Effector memory CD4-positive, alpha-beta T cell (primary cell): ENCODE measurements at regions not wholly inside any gene's neighbourhood (a gene's known extent, or its start where the extent isn't known, plus 50 kb on each side); places are given as distances from the start of the nearest gene placed in this dataset.

Experiments
- DNase-seq, 3 donors: peaks; one replicate each; pipeline ENCODE4 v3.0.0-alpha.2; 2020
- H3K27ac ChIP-seq: 2 replicates; pipeline ENCODE4 v1.7.0; 2013; ENCODE audit warnings: mild to moderate bottlenecking, low read length, moderate library complexity; ENCODE audit not compliant: insufficient read depth, poor library complexity, severe bottlenecking
- H3K27me3 ChIP-seq: replicated peaks from 2 replicates; pipeline ENCODE4 v1.7.0; 2013; ENCODE audit warnings: mild to moderate bottlenecking, low read length; ENCODE audit not compliant: insufficient read depth, control insufficient read depth, poor library complexity, severe bottlenecking
- H3K36me3 ChIP-seq: 2 replicates; pipeline ENCODE4 v1.7.0; 2013; ENCODE audit warnings: mild to moderate bottlenecking, low read length, moderate library complexity; ENCODE audit not compliant: control insufficient read depth, insufficient read depth
- H3K4me1 ChIP-seq: 2 replicates; pipeline ENCODE4 v1.7.0; 2013; ENCODE audit warnings: low read length, mild to moderate bottlenecking; ENCODE audit not compliant: control insufficient read depth, insufficient read depth, poor library complexity, severe bottlenecking
- H3K4me3 ChIP-seq: 2 replicates; pipeline ENCODE4 v1.7.0; 2013; ENCODE audit warnings: low read length, low read depth, mild to moderate bottlenecking; ENCODE audit not compliant: insufficient read depth, poor library complexity, severe bottlenecking
- H3K9me3 ChIP-seq: 2 replicates; pipeline ENCODE4 v1.7.0; 2013; ENCODE audit warnings: mild to moderate bottlenecking, low read length, moderate library complexity; ENCODE audit not compliant: control insufficient read depth

DNA sequence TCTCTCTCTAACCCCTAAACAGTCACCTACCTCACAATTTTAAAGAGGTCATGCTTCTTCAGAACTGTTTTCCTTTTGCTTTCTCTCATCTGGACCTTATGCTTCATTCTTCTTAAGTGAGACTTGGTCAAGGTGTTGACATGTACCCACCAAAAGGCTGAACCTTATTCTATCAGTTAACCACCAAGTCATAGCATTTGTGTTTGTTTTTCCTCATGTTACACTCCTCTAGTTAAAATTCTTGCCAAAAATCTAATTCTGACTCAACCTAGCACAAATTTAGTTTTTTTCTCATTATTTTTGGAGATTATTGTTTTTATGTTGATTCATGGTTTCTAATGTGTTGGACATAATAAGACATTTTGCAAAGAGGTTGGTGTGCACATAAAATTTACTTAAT lies 578.6 kb downstream of the SLC16A7 start:
- no peaks in the 10 kb centered on the region for H3K9me3 ChIP-seq
- H3K27me3 ChIP-seq = no peaks in the 10 kb centered on the region
- DNase-seq = no peak
- no peak overlapping the region for H3K4me3 ChIP-seq
- H3K4me1 ChIP-seq = no peaks in the 10 kb centered on the region
- H3K36me3 ChIP-seq = no peaks in the 10 kb centered on the region
- no peak overlapping the region for H3K27ac ChIP-seq

DNA sequence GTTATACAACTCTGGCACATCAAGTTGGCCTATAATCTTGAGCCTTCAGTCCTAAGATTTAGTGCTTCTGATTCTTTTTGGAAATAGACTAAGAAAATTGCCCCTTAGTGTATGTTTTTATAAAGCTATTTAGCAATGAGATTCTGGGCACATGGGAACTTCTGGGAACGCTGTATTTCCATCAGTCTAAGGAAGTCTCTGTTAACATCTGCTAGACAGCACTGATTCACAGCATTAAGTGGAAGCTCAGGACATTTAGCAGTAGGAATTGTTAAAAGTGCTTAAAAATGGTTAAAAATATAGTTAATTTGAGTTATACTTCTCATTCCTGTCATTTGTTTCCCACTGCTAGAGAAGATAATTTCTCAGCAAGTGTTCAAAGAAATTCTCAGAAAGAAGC lies 579.1 kb downstream of the SLC16A7 start:
- Histone ChIP-seq H3K4me1 (no peaks in the 10 kb centered on the region), H3K27ac (no peak overlapping the region), H3K4me3 (no peak overlapping the region), H3K27me3 (no peaks in the 10 kb centered on the region), H3K9me3 (no peaks in the 10 kb centered on the region), H3K36me3 (no peaks in the 10 kb centered on the region)
- DNase-seq = no peak

DNA sequence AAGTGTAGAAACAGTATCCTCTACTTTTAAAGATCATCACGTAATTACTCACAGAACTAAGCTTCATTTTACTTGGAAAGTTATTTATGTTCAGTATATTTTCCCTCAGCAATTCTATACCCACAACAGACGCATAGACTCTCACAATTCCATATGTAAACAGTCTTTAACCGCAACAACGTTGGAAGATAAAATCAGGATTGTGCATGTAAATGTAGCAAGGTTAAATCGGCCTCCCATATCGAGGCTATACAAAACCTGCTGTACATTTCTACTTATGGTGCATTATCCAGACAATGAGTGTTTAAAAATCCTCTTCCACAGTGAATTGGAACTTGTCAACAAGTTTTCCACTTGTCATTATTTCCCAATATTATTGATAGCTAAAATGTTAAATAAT lies 581.1 kb downstream of the SLC16A7 start:
- no peak overlapping the region for H3K27ac ChIP-seq
- H3K4me3 ChIP-seq = no peak overlapping the region
- no peaks in the 10 kb centered on the region for H3K27me3 ChIP-seq

DNA sequence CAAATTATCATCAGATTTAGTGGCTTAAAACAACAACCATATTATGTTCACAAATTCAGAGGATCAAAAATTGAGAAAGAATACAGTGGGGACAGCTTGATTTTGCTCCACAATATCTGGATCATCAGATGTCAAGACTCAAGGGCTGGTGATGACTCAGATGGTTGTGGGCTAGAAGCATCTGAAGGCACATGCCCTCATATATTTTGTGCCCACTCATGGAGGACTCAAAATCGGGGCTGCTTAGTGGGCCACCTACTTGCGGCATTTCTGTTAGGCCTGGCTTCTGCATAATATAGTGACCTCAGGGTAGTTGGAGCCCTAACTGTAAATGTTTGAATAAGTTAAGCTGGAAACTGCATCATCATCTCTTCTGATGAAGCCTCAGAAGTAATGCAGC lies 584.5 kb downstream of the SLC16A7 start:
- Histone ChIP-seq H3K27ac (no peak overlapping the region), H3K4me1 (no peaks in the 10 kb centered on the region), H3K36me3 (no peaks in the 10 kb centered on the region), H3K9me3 (no peaks in the 10 kb centered on the region), H3K27me3 (no peaks in the 10 kb centered on the region), H3K4me3 (no peak overlapping the region)
- no peak for DNase-seq

More for the DNA sequence above, 581.1 kb downstream of the SLC16A7 start:
- no peaks in the 10 kb centered on the region for H3K9me3 ChIP-seq
- H3K36me3 ChIP-seq = no peaks in the 10 kb centered on the region
- H3K4me1 ChIP-seq = no peaks in the 10 kb centered on the region
- no peak for DNase-seq

DNA sequence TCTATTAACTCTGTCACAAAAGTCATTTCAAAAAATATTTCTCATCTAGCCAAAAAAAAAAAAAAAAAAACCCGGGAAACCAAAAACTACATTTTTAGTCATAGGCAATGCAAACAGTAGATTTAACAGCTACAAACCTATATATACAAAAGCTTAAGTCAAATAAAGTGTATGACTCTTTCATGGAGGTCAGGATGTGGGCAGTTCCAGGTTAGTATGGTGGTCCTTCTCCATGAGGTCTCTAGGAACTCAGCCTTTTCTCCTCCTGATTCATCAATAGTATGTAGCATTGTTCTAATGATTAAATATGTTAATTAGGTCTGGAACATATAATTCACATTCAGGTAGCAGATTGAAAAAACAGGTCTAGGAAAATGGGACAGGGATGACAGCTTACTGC lies 586.5 kb downstream of the SLC16A7 start:
- no peak for DNase-seq
- H3K4me3 ChIP-seq = no peak overlapping the region
- no peak overlapping the region for H3K27ac ChIP-seq

DNA sequence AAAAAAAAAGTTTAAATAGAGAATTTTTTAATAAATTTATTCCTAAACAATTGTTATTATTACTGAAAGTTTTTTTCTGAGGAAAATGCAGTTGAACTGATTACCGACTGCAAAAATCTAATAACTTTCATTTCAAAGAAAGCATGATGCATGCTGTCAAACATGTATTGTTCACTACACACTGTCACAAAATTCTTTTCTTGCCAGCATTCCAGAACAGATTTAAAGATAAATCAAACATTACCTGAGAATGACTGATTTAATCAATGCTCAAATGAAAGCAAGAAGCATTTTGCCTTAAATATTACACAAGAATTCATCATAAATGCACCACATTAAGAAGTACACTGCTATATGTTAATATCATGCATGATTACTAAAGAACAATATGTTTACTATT lies 588.3 kb downstream of the SLC16A7 start:
- Histone ChIP-seq H3K36me3 (no peaks in the 10 kb centered on the region), H3K4me1 (no peaks in the 10 kb centered on the region), H3K27ac (no peak overlapping the region), H3K9me3 (no peaks in the 10 kb centered on the region), H3K27me3 (no peaks in the 10 kb centered on the region), H3K4me3 (no peak overlapping the region)
- DNase-seq = no peak

More for the DNA sequence above, 586.5 kb downstream of the SLC16A7 start:
- H3K36me3 ChIP-seq = no peaks in the 10 kb centered on the region
- no peaks in the 10 kb centered on the region for H3K27me3 ChIP-seq
- no peaks in the 10 kb centered on the region for H3K4me1 ChIP-seq
- H3K9me3 ChIP-seq = no peaks in the 10 kb centered on the region

DNA sequence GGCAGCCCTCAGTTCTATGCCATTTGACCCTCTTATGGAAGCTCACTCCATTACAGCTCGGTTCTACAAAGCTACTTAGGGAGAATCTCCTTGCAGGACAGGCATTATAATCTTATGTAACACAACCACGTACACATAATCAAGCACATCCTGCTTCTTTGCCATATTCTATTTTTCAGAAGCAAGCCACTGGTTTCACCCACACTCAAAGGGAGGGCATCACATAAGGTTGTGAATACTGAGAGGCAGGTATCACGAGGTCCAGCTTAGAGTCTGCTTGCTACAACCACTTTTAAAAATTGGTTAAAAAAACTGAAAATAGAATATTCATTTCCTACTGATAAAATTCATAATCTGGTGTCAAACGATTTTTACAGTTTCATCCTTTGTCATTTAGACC lies 589.2 kb downstream of the SLC16A7 start:
- Histone ChIP-seq H3K27ac (no peak overlapping the region), H3K4me3 (no peak overlapping the region), H3K27me3 (no peaks in the 10 kb centered on the region), H3K9me3 (no peaks in the 10 kb centered on the region), H3K36me3 (no peaks in the 10 kb centered on the region), H3K4me1 (no peaks in the 10 kb centered on the region)
- no peak for DNase-seq

DNA sequence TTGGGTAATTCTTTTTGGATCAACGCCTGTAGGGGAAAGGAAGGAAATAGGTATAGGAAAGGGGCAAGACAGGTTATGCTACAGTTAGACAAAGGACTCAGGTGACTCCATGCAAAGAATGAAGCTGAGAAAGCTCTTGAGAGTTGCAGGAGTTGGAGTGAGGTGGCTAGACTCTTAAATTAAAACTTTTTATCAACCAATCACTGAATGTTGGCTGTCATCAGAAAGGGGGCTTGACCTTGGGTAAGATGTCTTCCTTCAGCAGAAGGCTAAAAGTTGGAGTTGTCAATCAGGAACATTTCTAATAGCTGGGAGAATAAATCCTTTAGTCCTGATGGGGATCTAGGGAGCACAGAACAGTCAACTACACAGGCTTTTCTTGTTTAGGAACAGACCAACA lies 595.4 kb downstream of the SLC16A7 start:
- no peak for DNase-seq
- Histone ChIP-seq H3K36me3 (no peaks in the 10 kb centered on the region), H3K27me3 (no peaks in the 10 kb centered on the region), H3K4me3 (no peak overlapping the region), H3K9me3 (no peaks in the 10 kb centered on the region), H3K4me1 (no peaks in the 10 kb centered on the region), H3K27ac (no peak overlapping the region)

DNA sequence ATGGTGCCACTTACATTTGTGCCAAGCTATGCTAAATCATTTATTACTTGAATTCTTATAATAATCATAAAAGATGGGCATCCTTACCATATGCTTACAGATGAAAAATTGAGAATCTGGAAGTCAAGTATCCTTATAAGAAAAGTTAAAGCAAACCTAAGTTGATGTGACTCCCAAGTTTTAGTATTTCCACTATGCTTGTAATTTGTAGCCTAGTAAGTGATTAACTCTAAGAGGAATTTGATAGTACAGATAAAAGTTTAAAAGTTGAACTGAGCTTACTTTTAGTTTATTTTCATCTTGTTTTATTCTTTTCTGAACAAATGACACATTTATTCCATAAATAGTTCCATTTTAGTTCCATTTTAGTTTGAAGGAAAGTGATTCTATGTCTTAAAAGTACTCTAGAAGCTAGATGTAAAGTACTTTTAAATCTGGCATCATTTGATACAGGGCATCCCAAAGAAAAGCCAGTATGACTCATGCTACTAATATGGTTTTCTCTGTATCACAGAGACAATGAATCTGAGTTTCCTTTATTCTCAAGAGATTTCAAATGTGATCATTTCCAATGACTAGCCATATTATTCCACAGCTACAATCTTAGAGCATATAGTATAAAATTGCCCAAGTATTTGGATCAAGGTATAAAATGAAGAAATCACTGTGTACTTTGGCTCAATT lies 596.0 kb downstream of the SLC16A7 start:
- no peaks in the 10 kb centered on the region for H3K9me3 ChIP-seq
- H3K4me1 ChIP-seq = no peaks in the 10 kb centered on the region
- no peaks in the 10 kb centered on the region for H3K36me3 ChIP-seq
- DNase-seq = no peak
- H3K4me3 ChIP-seq = no peak overlapping the region
- no peaks in the 10 kb centered on the region for H3K27me3 ChIP-seq
- H3K27ac ChIP-seq = no peak overlapping the region

DNA sequence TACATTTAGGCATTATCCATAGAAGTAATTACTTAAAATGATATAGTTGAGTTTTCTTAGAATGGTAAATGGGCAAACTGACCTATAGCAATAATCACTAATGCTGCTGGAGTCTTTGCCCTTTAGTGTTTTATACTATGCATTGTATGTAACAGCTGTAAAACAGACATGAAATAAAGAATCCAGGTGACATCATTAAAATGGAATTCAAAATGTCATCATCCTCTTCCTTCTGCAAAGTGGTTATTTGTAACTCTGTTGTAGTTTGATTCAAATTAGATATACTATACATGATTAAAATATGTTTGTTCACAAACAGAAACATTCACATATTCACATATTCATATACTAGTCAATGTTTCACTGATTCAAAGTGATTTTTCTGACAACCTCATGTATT lies 598.8 kb downstream of the SLC16A7 start:
- no peaks in the 10 kb centered on the region for H3K9me3 ChIP-seq
- DNase-seq = no peak
- H3K27ac ChIP-seq = no peak overlapping the region

More for the DNA sequence above, 598.8 kb downstream of the SLC16A7 start:
- no peaks in the 10 kb centered on the region for H3K27me3 ChIP-seq
- H3K4me1 ChIP-seq = no peaks in the 10 kb centered on the region
- H3K36me3 ChIP-seq = no peaks in the 10 kb centered on the region
- no peak overlapping the region for H3K4me3 ChIP-seq
